WTC11 (cell line): ENCODE measurements at regions not wholly inside any gene's neighbourhood (a gene's known extent, or its start where the extent isn't known, plus 50 kb on each side); places are given as distances from the start of the nearest gene placed in this dataset.

ENCODE experiments used
- CTCF ChIP-seq: fragments of 200-600 bp; IDR thresholded peaks from 2 replicates; pipeline ENCODE4 v1.8.0; 2022; ENCODE audit warnings: antibody characterized with exemption
- FOXP4 ChIP-seq: sonication (generic); formaldehyde crosslinking; IDR thresholded peaks from 2 replicates; pipeline ENCODE4 v1.8.0; 2022; ENCODE audit warnings: mild to moderate bottlenecking, missing genetic modification reagents
- ZNF416 ChIP-seq: fragments of 250-450 bp; sonication (Bioruptor Pico); IDR thresholded peaks from 2 replicates; pipeline ENCODE4 v1.9.0; 2021; ENCODE audit warnings: mild to moderate bottlenecking, inconsistent platforms

GRCh38 chr7:115235075-115235474 lies 313.2 kb downstream of the MDFIC start:
- TF ChIP-seq FOXP4 (no peak), CTCF (no peak), ZNF416 (no peak)
